ENCODE measurements at regions not wholly inside any gene's neighbourhood (a gene's known extent, or its start where the extent isn't known, plus 50 kb on each side); places are given as distances from the start of the nearest gene placed in this dataset.

GRCh38 chr4:19293080-19293479 is 958.6 kb upstream of the SLIT2 start:
- H3K27me3 ChIP-seq (replicated peaks; ENCODE audit: control insufficient read depth, insufficient read depth, low read length): no peaks in the 10 kb centered on the region
- no peak for DNase-seq (ENCODE audit: extremely low read depth, insufficient read length)
- TF ChIP-seq CTCF (IDR thresholded peaks at IDR 0.05; ENCODE audit: insufficient read depth, low read length, poor library complexity, severe bottlenecking): no peak

GRCh38 chr4:19286924-19287323 is 964.8 kb upstream of the SLIT2 start:
- Histone ChIP-seq H3K4me3 (replicated peaks; ENCODE audit: low read depth, low read length) (no peak overlapping the region), H3K27me3 (replicated peaks; ENCODE audit: control insufficient read depth, insufficient read depth, low read length) (no peaks in the 10 kb centered on the region), H3K36me3 (ENCODE audit: control insufficient read depth, insufficient read depth, low read length) (no peaks in the 10 kb centered on the region)
- TF ChIP-seq CTCF (IDR thresholded peaks at IDR 0.05; ENCODE audit: insufficient read depth, low read length, poor library complexity, severe bottlenecking): no peak
- DNase-seq (ENCODE audit: extremely low read depth, insufficient read length): no peak

More at GRCh38 chr4:19293080-19293479, 958.6 kb upstream of the SLIT2 start:
- no peak overlapping the region for H3K4me3 ChIP-seq (replicated peaks; ENCODE audit: low read depth, low read length)
- H3K36me3 ChIP-seq (ENCODE audit: control insufficient read depth, insufficient read depth, low read length): no peaks in the 10 kb centered on the region

- Histone ChIP-seq H3K4me3 (replicated peaks; ENCODE audit: low read depth, low read length) (no peak overlapping the region), H3K36me3 (ENCODE audit: control insufficient read depth, insufficient read depth, low read length) (no peaks in the 10 kb centered on the region), H3K27me3 (replicated peaks; ENCODE audit: control insufficient read depth, insufficient read depth, low read length) (no peaks in the 10 kb centered on the region)
- DNase-seq (ENCODE audit: extremely low read depth, insufficient read length): no peak
- no peak for TF ChIP-seq CTCF (IDR thresholded peaks at IDR 0.05; ENCODE audit: insufficient read depth, low read length, poor library complexity, severe bottlenecking)
Observed at GRCh38 chr4:19285146-19285545, 966.6 kb upstream of the SLIT2 start.

GRCh38 chr4:19278665-19279064 is 973.0 kb upstream of the SLIT2 start:
- DNase-seq (ENCODE audit: extremely low read depth, insufficient read length): no peak
- no peaks in the 10 kb centered on the region for H3K27me3 ChIP-seq (replicated peaks; ENCODE audit: control insufficient read depth, insufficient read depth, low read length)
- no peaks in the 10 kb centered on the region for H3K36me3 ChIP-seq (ENCODE audit: control insufficient read depth, insufficient read depth, low read length)
- H3K4me3 ChIP-seq (replicated peaks; ENCODE audit: low read depth, low read length): no peak overlapping the region
- TF ChIP-seq CTCF (IDR thresholded peaks at IDR 0.05; ENCODE audit: insufficient read depth, low read length, poor library complexity, severe bottlenecking): no peak

GRCh38 chr4:19266566-19266965 is 985.1 kb upstream of the SLIT2 start:
- Histone ChIP-seq H3K27me3 (replicated peaks; ENCODE audit: control insufficient read depth, insufficient read depth, low read length) (no peaks in the 10 kb centered on the region), H3K36me3 (ENCODE audit: control insufficient read depth, insufficient read depth, low read length) (no peaks in the 10 kb centered on the region), H3K4me3 (replicated peaks; ENCODE audit: low read depth, low read length) (no peak overlapping the region)
- TF ChIP-seq CTCF (IDR thresholded peaks at IDR 0.05; ENCODE audit: insufficient read depth, low read length, poor library complexity, severe bottlenecking): no peak
- no peak for DNase-seq (ENCODE audit: extremely low read depth, insufficient read length)

- H3K36me3 ChIP-seq (ENCODE audit: control insufficient read depth, insufficient read depth, low read length): no peaks in the 10 kb centered on the region
- TF ChIP-seq CTCF (IDR thresholded peaks at IDR 0.05; ENCODE audit: insufficient read depth, low read length, poor library complexity, severe bottlenecking): no peak
- H3K27me3 ChIP-seq (replicated peaks; ENCODE audit: control insufficient read depth, insufficient read depth, low read length): no peaks in the 10 kb centered on the region
- DNase-seq (ENCODE audit: extremely low read depth, insufficient read length): no peak
- H3K4me3 ChIP-seq (replicated peaks; ENCODE audit: low read depth, low read length): no peak overlapping the region
Observed at GRCh38 chr4:19262467-19262866, 989.2 kb upstream of the SLIT2 start.

Measured in GM06990 (cell line).